Central memory CD8-positive, alpha-beta T cell (primary cell): ENCODE measurements at regions not wholly inside any gene's neighbourhood (a gene's known extent, or its start where the extent isn't known, plus 50 kb on each side); places are given as distances from the start of the nearest gene placed in this dataset.
"Not testable (repeated sequence)": the region's sequence is repeated elsewhere in the genome, so short reads cannot be mapped to it uniquely, and the experiment has no call there.

Source experiments
- ATAC-seq: fragments of 150-1000 bp; cut with Tn5 transposase; replicated peaks from 2 replicates; pipeline ENCODE4 v1.10.0; 2022; ENCODE audit warnings: mild to moderate bottlenecking, moderate FRiP score, moderate number of reproducible peaks; ENCODE audit not compliant: poor library complexity, severe bottlenecking; ENCODE audit errors: extremely low read depth
- DNase-seq, 2 donors: peaks; one replicate each; pipeline ENCODE4 v3.0.0; 2021; ENCODE audit warnings: low spot score in 2 of 2
- H3K27ac Mint-ChIP-seq: one replicate; pipeline ENCODE4 v1.8.0; 2022; ENCODE audit warnings: low read depth, mild to moderate bottlenecking, moderate library complexity, mixed read lengths
- H3K27me3 Mint-ChIP-seq: one replicate; pipeline ENCODE4 v1.8.0; 2022; ENCODE audit warnings: mixed read lengths
- H3K36me3 Mint-ChIP-seq: one replicate; pipeline ENCODE4 v1.8.0; 2022; ENCODE audit warnings: mild to moderate bottlenecking, moderate library complexity, mixed read lengths; ENCODE audit not compliant: insufficient read depth
- H3K4me1 Mint-ChIP-seq: one replicate; pipeline ENCODE4 v1.8.0; 2022; ENCODE audit warnings: mixed read lengths
- H3K4me3 Mint-ChIP-seq: one replicate; pipeline ENCODE4 v1.8.0; 2022; ENCODE audit warnings: mild to moderate bottlenecking, moderate library complexity, mixed read lengths
- H3K9me3 Mint-ChIP-seq: one replicate; pipeline ENCODE4 v1.8.0; 2022; ENCODE audit warnings: mixed read lengths

- H3K36me3 Mint-ChIP-seq, DNase-seq, H3K9me3 Mint-ChIP-seq, H3K27me3 Mint-ChIP-seq: not testable (repeated sequence)
- ATAC-seq = peak; percentile 77
- Mint-ChIP-seq H3K4me1 (peaks cover 11% of the 10 kb centered on the region), H3K27ac (peak overlapping the region; percentile 82), H3K4me3 (peak overlapping the region; percentile 45)
These were observed 248.0 kb upstream of the PLGLB2 start for GRCh38 chr2:87499860-87500259.

- not testable (repeated sequence) for H3K27me3 Mint-ChIP-seq, H3K36me3 Mint-ChIP-seq, H3K9me3 Mint-ChIP-seq, DNase-seq, ATAC-seq
- Mint-ChIP-seq H3K27ac (peak overlapping the region; percentile 82), H3K4me1 (peaks cover 11% of the 10 kb centered on the region), H3K4me3 (peak overlapping the region; percentile 45)
These were observed 247.5 kb upstream of the PLGLB2 start for GRCh38 chr2:87500421-87500820.

GRCh38 chr2:87500951-87501350 lies 246.9 kb upstream of the PLGLB2 start:
- H3K27me3 Mint-ChIP-seq, H3K9me3 Mint-ChIP-seq, DNase-seq, ATAC-seq, H3K4me3 Mint-ChIP-seq, H3K36me3 Mint-ChIP-seq: not testable (repeated sequence)
- peaks cover 11% of the 10 kb centered on the region for H3K4me1 Mint-ChIP-seq
- peak overlapping the region; percentile 82 for H3K27ac Mint-ChIP-seq

GRCh38 chr2:87502948-87503347 lies 244.9 kb upstream of the PLGLB2 start:
- DNase-seq, H3K36me3 Mint-ChIP-seq, H3K27ac Mint-ChIP-seq, H3K27me3 Mint-ChIP-seq, H3K4me3 Mint-ChIP-seq, ATAC-seq, H3K9me3 Mint-ChIP-seq: not testable (repeated sequence)
- peaks cover 11% of the 10 kb centered on the region for H3K4me1 Mint-ChIP-seq

GRCh38 chr2:87505239-87505638 lies 242.6 kb upstream of the PLGLB2 start:
- not testable (repeated sequence) for DNase-seq, H3K27me3 Mint-ChIP-seq, H3K4me1 Mint-ChIP-seq, H3K27ac Mint-ChIP-seq, H3K36me3 Mint-ChIP-seq, H3K9me3 Mint-ChIP-seq, H3K4me3 Mint-ChIP-seq, ATAC-seq

- not testable (repeated sequence) for H3K9me3 Mint-ChIP-seq, H3K27me3 Mint-ChIP-seq, DNase-seq, H3K27ac Mint-ChIP-seq, H3K4me3 Mint-ChIP-seq, ATAC-seq, H3K4me1 Mint-ChIP-seq, H3K36me3 Mint-ChIP-seq
These were observed 242.0 kb upstream of the PLGLB2 start for GRCh38 chr2:87505909-87506308.

- peak in 1 of 2 donors; percentile 40 for DNase-seq
- not testable (repeated sequence) for H3K27me3 Mint-ChIP-seq, H3K9me3 Mint-ChIP-seq, H3K36me3 Mint-ChIP-seq, H3K4me3 Mint-ChIP-seq, H3K4me1 Mint-ChIP-seq
- H3K27ac Mint-ChIP-seq = peak overlapping the region; percentile 77
- ATAC-seq = peak; percentile 63
These were observed 240.2 kb upstream of the PLGLB2 start for GRCh38 chr2:87507378-87508348.

- not testable (repeated sequence) for H3K9me3 Mint-ChIP-seq, H3K36me3 Mint-ChIP-seq, H3K27me3 Mint-ChIP-seq, H3K27ac Mint-ChIP-seq, H3K4me3 Mint-ChIP-seq, H3K4me1 Mint-ChIP-seq, ATAC-seq, DNase-seq
These were observed 236.6 kb upstream of the PLGLB2 start for GRCh38 chr2:87511195-87511778.

GRCh38 chr2:87512864-87513530 lies 234.9 kb upstream of the PLGLB2 start:
- H3K9me3 Mint-ChIP-seq, H3K4me3 Mint-ChIP-seq, H3K27me3 Mint-ChIP-seq, DNase-seq, H3K36me3 Mint-ChIP-seq: not testable (repeated sequence)
- Mint-ChIP-seq H3K27ac (peak overlapping the region; percentile 61), H3K4me1 (peaks cover 12% of the 10 kb centered on the region)
- ATAC-seq = peak; percentile 10

- H3K27me3 Mint-ChIP-seq, H3K27ac Mint-ChIP-seq, H3K36me3 Mint-ChIP-seq, ATAC-seq, DNase-seq, H3K4me3 Mint-ChIP-seq, H3K9me3 Mint-ChIP-seq: not testable (repeated sequence)
- H3K4me1 Mint-ChIP-seq = peaks cover 19% of the 10 kb centered on the region
These were observed 233.9 kb upstream of the PLGLB2 start for GRCh38 chr2:87514034-87514433.

- H3K27ac Mint-ChIP-seq, H3K9me3 Mint-ChIP-seq, ATAC-seq, H3K27me3 Mint-ChIP-seq, DNase-seq, H3K4me3 Mint-ChIP-seq, H3K36me3 Mint-ChIP-seq: not testable (repeated sequence)
- H3K4me1 Mint-ChIP-seq = peaks cover 19% of the 10 kb centered on the region
These were observed 233.4 kb upstream of the PLGLB2 start for GRCh38 chr2:87514515-87514914.

GRCh38 chr2:87515226-87515625 lies 232.7 kb upstream of the PLGLB2 start:
- Mint-ChIP-seq H3K27ac (peak overlapping the region; percentile 98), H3K4me1 (peaks cover 19% of the 10 kb centered on the region), H3K4me3 (peak overlapping the region; percentile 44)
- H3K36me3 Mint-ChIP-seq, ATAC-seq, H3K9me3 Mint-ChIP-seq, DNase-seq, H3K27me3 Mint-ChIP-seq: not testable (repeated sequence)
